Parathyroid adenoma (tissue), 2 donors: ENCODE measurements at regions not wholly inside any gene's neighbourhood (a gene's known extent, or its start where the extent isn't known, plus 50 kb on each side); places are given as distances from the start of the nearest gene placed in this dataset.
"Not testable (repeated sequence)": the region's sequence is repeated elsewhere in the genome, so short reads cannot be mapped to it uniquely, and the experiment has no call there.

Source experiments
- H2AFZ ChIP-seq: fragments of 300-600 bp; sonication (generic); one replicate; pipeline ENCODE4 v1.7.0; 2017; ENCODE audit warnings: antibody characterized with exemption, mild to moderate bottlenecking
- H3K27ac ChIP-seq: fragments of 300-600 bp; sonication (generic); one replicate; pipeline ENCODE4 v1.7.0; 2017
- H3K27me3 ChIP-seq: fragments of 300-600 bp; sonication (generic); one replicate; pipeline ENCODE4 v1.7.0; 2017; ENCODE audit warnings: low read length; ENCODE audit not compliant: control insufficient read depth, insufficient read depth
- H3K36me3 ChIP-seq: fragments of 300-600 bp; sonication (generic); one replicate; pipeline ENCODE4 v1.7.0; 2017; ENCODE audit warnings: low read length; ENCODE audit not compliant: control insufficient read depth, insufficient read depth
- H3K4me1 ChIP-seq: fragments of 300-600 bp; sonication (generic); one replicate; pipeline ENCODE4 v1.7.0; 2017; ENCODE audit warnings: control low read depth
- H3K4me2 ChIP-seq: fragments of 300-600 bp; sonication (generic); one replicate; pipeline ENCODE4 v1.7.0; 2017; ENCODE audit warnings: low read length
- H3K4me3 ChIP-seq: fragments of 300-600 bp; sonication (generic); one replicate; pipeline ENCODE4 v1.7.0; 2017; ENCODE audit warnings: low read depth, low read length
- H3K79me2 ChIP-seq: fragments of 300-600 bp; sonication (generic); one replicate; pipeline ENCODE4 v1.7.0; 2017; ENCODE audit warnings: control low read depth
- H3K9ac ChIP-seq: fragments of 300-600 bp; sonication (generic); one replicate; pipeline ENCODE4 v1.7.0; 2017; ENCODE audit warnings: mild to moderate bottlenecking
- H3K9me3 ChIP-seq: fragments of 300-600 bp; sonication (generic); one replicate; pipeline ENCODE4 v1.7.0; 2017; ENCODE audit warnings: low read length; ENCODE audit not compliant: control insufficient read depth
- CTCF ChIP-seq: fragments of 300-600 bp; sonication (generic); IDR thresholded peaks from one replicate; pipeline ENCODE4 v1.7.0; 2017; ENCODE audit warnings: antibody characterized with exemption, mild to moderate bottlenecking
- donor health status: primary hyperparathyroidism.

- no peak overlapping the region for H3K4me3 ChIP-seq
Measured at GRCh38 chr1:189790335-189790734, 687.3 kb downstream of the BRINP3 start.

GRCh38 chr1:189803364-189803763, 674.3 kb downstream of the BRINP3 start:
- no peak overlapping the region for H2AFZ ChIP-seq
- H3K4me2 ChIP-seq: no peak overlapping the region
- H3K27me3 ChIP-seq: no peaks in the 10 kb centered on the region
- H3K4me3 ChIP-seq: no peak overlapping the region
- H3K4me1 ChIP-seq: no peaks in the 10 kb centered on the region
- H3K36me3 ChIP-seq: no peaks in the 10 kb centered on the region
- no peak overlapping the region for H3K27ac ChIP-seq
- H3K9me3 ChIP-seq: no peaks in the 10 kb centered on the region
- H3K9ac ChIP-seq: no peak overlapping the region
- no peaks in the 10 kb centered on the region for H3K79me2 ChIP-seq
- TF ChIP-seq CTCF: no peak

More at GRCh38 chr1:189790335-189790734, 687.3 kb downstream of the BRINP3 start:
- Histone ChIP-seq H3K36me3 (no peaks in the 10 kb centered on the region), H2AFZ (no peak overlapping the region), H3K79me2 (no peaks in the 10 kb centered on the region), H3K9ac (no peak overlapping the region), H3K27ac (no peak overlapping the region), H3K4me2 (no peak overlapping the region), H3K27me3 (no peaks in the 10 kb centered on the region), H3K9me3 (no peaks in the 10 kb centered on the region), H3K4me1 (no peaks in the 10 kb centered on the region)
- no peak for TF ChIP-seq CTCF

- no peaks in the 10 kb centered on the region for H3K9me3 ChIP-seq
- no peak overlapping the region for H3K9ac ChIP-seq
- no peaks in the 10 kb centered on the region for H3K4me1 ChIP-seq
- no peak overlapping the region for H2AFZ ChIP-seq
- TF ChIP-seq CTCF: no peak
- H3K36me3 ChIP-seq: no peaks in the 10 kb centered on the region
- no peaks in the 10 kb centered on the region for H3K79me2 ChIP-seq
- no peak overlapping the region for H3K4me3 ChIP-seq
- H3K27me3 ChIP-seq: no peaks in the 10 kb centered on the region
- no peak overlapping the region for H3K27ac ChIP-seq
- H3K4me2 ChIP-seq: no peak overlapping the region
Measured at GRCh38 chr1:189804352-189804751, 673.3 kb downstream of the BRINP3 start.

GRCh38 chr1:189805735-189806134, 671.9 kb downstream of the BRINP3 start:
- no peak overlapping the region for H3K4me3 ChIP-seq
- H3K4me1 ChIP-seq: no peaks in the 10 kb centered on the region
- no peak overlapping the region for H2AFZ ChIP-seq
- H3K9me3 ChIP-seq: no peaks in the 10 kb centered on the region
- no peaks in the 10 kb centered on the region for H3K36me3 ChIP-seq
- no peak overlapping the region for H3K27ac ChIP-seq
- no peak for TF ChIP-seq CTCF
- H3K9ac ChIP-seq: no peak overlapping the region
- H3K27me3 ChIP-seq: no peaks in the 10 kb centered on the region
- H3K4me2 ChIP-seq: no peak overlapping the region
- no peaks in the 10 kb centered on the region for H3K79me2 ChIP-seq

- H3K4me3 ChIP-seq, H3K9me3 ChIP-seq, H2AFZ ChIP-seq, H3K27me3 ChIP-seq, H3K79me2 ChIP-seq, H3K27ac ChIP-seq, H3K9ac ChIP-seq, H3K4me1 ChIP-seq, H3K4me2 ChIP-seq, H3K36me3 ChIP-seq: not testable (repeated sequence)
Measured at GRCh38 chr1:189810639-189811038, 667.0 kb downstream of the BRINP3 start.
